Right hindlimb (tissue), 1 donor: ENCODE measurements at regions not wholly inside any gene's neighbourhood (a gene's known extent, or its start where the extent isn't known, plus 50 kb on each side); places are given as distances from the start of the nearest gene placed in this dataset.

Experiments used
- DNase-seq: peaks from one replicate; pipeline ENCODE4 v3.0.0-alpha.2; 2018

- no peak for DNase-seq
Observed at GRCh38 chr5:8150791-8151190, 281.8 kb downstream of the MTRR start.

- no peak for DNase-seq
Observed at GRCh38 chr5:8156706-8157105, 287.8 kb downstream of the MTRR start.

- DNase-seq = no peak
Observed at GRCh38 chr5:8157320-8157822, 288.4 kb downstream of the MTRR start.

- no peak for DNase-seq
Observed at GRCh38 chr5:8176101-8176693, 307.2 kb downstream of the MTRR start.

GRCh38 chr5:8184455-8185063 is 315.6 kb downstream of the MTRR start:
- DNase-seq = no peak

GRCh38 chr5:8185852-8186251 is 316.9 kb downstream of the MTRR start:
- no peak for DNase-seq

- DNase-seq = no peak
Observed at GRCh38 chr5:8188874-8189565, 320.1 kb downstream of the MTRR start.

- no peak for DNase-seq
Observed at GRCh38 chr5:8192840-8193239, 323.9 kb downstream of the MTRR start.

- DNase-seq = no peak
Observed at GRCh38 chr5:8196061-8196460, 327.1 kb downstream of the MTRR start.

GRCh38 chr5:8208307-8208706 is 339.4 kb downstream of the MTRR start:
- DNase-seq = no peak

- no peak for DNase-seq
Observed at GRCh38 chr5:8209500-8209899, 340.6 kb downstream of the MTRR start.

GRCh38 chr5:8213701-8214240 is 344.8 kb downstream of the MTRR start:
- no peak for DNase-seq

- no peak for DNase-seq
Observed at GRCh38 chr5:8216921-8217320, 348.0 kb downstream of the MTRR start.

- DNase-seq = no peak
Observed at GRCh38 chr5:8226148-8226547, 357.2 kb downstream of the MTRR start.

GRCh38 chr5:8227112-8227511 is 358.2 kb downstream of the MTRR start:
- DNase-seq = no peak

GRCh38 chr5:8229551-8229950 is 360.6 kb downstream of the MTRR start:
- no peak for DNase-seq

- no peak for DNase-seq
Observed at GRCh38 chr5:8230868-8231267, 361.9 kb downstream of the MTRR start.

- DNase-seq = no peak
Observed at GRCh38 chr5:8233479-8233878, 364.5 kb downstream of the MTRR start.

- DNase-seq = no peak
Observed at GRCh38 chr5:8234179-8234770, 365.3 kb downstream of the MTRR start.

GRCh38 chr5:8238080-8238479 is 369.1 kb downstream of the MTRR start:
- DNase-seq = no peak

GRCh38 chr5:8239198-8239597 is 370.2 kb downstream of the MTRR start:
- DNase-seq = no peak

- no peak for DNase-seq
Observed at GRCh38 chr5:8239646-8240045, 370.7 kb downstream of the MTRR start.

GRCh38 chr5:8241076-8241475 is 372.1 kb downstream of the MTRR start:
- DNase-seq = no peak

- DNase-seq = no peak
Observed at GRCh38 chr5:8241558-8241957, 372.6 kb downstream of the MTRR start.
